Prostate gland (tissue), 2 donors: ENCODE measurements at regions not wholly inside any gene's neighbourhood (a gene's known extent, or its start where the extent isn't known, plus 50 kb on each side); places are given as distances from the start of the nearest gene placed in this dataset.

Experiments
- DNase-seq: peaks from one replicate; pipeline ENCODE4 v3.0.0-alpha.2; 2019; ENCODE audit warnings: low spot score
- H3K27ac ChIP-seq, 2 donors: fragments of 200-600 bp; sonication (generic); 2 replicates each; pipeline ENCODE4 v1.5.1; 2017 to 2019
- H3K27me3 ChIP-seq: fragments of 200-600 bp; sonication (generic); replicated peaks from 2 replicates; pipeline ENCODE4 v1.5.1; 2019; ENCODE audit not compliant: insufficient read depth
- H3K36me3 ChIP-seq, 2 donors: fragments of 200-600 bp; sonication (generic); 1 replicate in 1 of 2; 2 replicates in 1 of 2; pipeline versions ENCODE4 v1.5.1 to v1.8.1; 2017 to 2019
- H3K4me1 ChIP-seq: fragments of 200-600 bp; sonication (generic); replicated peaks from 2 replicates; pipeline ENCODE4 v1.5.1; 2019
- H3K4me3 ChIP-seq, 2 donors: fragments of 200-600 bp; sonication (generic); 2 replicates each; pipeline ENCODE4 v1.5.1; 2017 to 2019
- H3K9me3 ChIP-seq: fragments of 200-600 bp; sonication (generic); 2 replicates; pipeline ENCODE4 v1.5.1; 2017
- POLR2A ChIP-seq: fragments of 450-650 bp; IDR thresholded peaks from one replicate; pipeline ENCODE4 v1.6.1; 2016; ENCODE audit warnings: antibody characterized with exemption, mild to moderate bottlenecking
- POLR2AphosphoS5 ChIP-seq: sonication (generic); formaldehyde crosslinking; IDR thresholded peaks from one replicate; pipeline ENCODE4 v1.6.1; 2017; ENCODE audit warnings: antibody characterized with exemption
- WGBS: methylation state at CpG from one replicate; pipeline ENCODE4 v1.1.5; 2018; 5-methylcytosine and 5-hydroxymethylcytosine counted together
- intact Hi-C: fragments of 100-400 bp; cut with DNase I; formaldehyde crosslinking; loops from one replicate; pipeline ENCODE4 v1.14.2; 2022
- TF ChIP-seq, protein P1 (sequence below), 4 experiments: fragments of 200-600 bp in 2 of 4; fragments of 450-650 bp in 2 of 4; sonication (generic) in 2 of 4; IDR thresholded peaks; 1 replicate in 3 of 4; 2 replicates in 1 of 4; pipeline ENCODE4 v1.5.1; 2016 to 2019; ENCODE audit warnings: antibody characterized with exemption in 4 of 4, mild to moderate bottlenecking in 2 of 4, moderate library complexity in 2 of 4

DNA sequence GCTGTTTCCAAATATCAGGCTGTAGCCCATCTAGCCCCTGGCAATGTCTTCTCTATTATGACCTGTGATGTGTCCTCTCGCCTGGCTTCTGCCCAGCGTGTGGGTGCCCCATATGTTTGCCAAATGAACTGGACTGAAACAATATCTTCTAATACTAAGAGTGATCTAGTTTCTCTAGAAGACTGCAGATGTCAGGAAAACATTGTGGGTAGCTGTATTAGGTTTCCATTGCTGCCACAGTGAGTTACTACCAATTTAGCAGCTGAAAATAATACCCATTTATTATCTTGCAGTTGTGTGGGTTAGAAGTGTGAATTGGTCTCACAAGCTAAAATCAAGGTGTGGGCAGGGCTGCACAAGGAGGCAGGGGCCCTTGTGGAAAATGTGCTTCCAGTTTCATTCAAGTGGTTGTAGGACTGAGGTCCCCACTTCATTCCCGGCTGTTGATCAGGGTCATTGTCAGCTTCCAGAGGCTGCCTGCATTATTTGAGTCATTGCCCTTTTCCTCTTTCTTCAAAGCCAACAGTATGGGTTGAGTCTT is 202.8 kb upstream of the BMPER start:
- Histone ChIP-seq H3K9me3 (no peaks in the 10 kb centered on the region), H3K27ac (no peak overlapping the region), H3K4me1 (no peaks in the 10 kb centered on the region), H3K4me3 (no peak overlapping the region), H3K27me3 (no peaks in the 10 kb centered on the region), H3K36me3 (no peaks in the 10 kb centered on the region)
- TF ChIP-seq POLR2AphosphoS5 (no peak), POLR2A (no peak)
- TF ChIP-seq, protein P1, sequence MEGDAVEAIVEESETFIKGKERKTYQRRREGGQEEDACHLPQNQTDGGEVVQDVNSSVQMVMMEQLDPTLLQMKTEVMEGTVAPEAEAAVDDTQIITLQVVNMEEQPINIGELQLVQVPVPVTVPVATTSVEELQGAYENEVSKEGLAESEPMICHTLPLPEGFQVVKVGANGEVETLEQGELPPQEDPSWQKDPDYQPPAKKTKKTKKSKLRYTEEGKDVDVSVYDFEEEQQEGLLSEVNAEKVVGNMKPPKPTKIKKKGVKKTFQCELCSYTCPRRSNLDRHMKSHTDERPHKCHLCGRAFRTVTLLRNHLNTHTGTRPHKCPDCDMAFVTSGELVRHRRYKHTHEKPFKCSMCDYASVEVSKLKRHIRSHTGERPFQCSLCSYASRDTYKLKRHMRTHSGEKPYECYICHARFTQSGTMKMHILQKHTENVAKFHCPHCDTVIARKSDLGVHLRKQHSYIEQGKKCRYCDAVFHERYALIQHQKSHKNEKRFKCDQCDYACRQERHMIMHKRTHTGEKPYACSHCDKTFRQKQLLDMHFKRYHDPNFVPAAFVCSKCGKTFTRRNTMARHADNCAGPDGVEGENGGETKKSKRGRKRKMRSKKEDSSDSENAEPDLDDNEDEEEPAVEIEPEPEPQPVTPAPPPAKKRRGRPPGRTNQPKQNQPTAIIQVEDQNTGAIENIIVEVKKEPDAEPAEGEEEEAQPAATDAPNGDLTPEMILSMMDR (IDR thresholded peaks at IDR 0.05), result no peak
- no peak for DNase-seq
- intact Hi-C loops, result no loop called here
- WGBS, result 93% methylated on average over 3 of the region's 3 CpGs

DNA sequence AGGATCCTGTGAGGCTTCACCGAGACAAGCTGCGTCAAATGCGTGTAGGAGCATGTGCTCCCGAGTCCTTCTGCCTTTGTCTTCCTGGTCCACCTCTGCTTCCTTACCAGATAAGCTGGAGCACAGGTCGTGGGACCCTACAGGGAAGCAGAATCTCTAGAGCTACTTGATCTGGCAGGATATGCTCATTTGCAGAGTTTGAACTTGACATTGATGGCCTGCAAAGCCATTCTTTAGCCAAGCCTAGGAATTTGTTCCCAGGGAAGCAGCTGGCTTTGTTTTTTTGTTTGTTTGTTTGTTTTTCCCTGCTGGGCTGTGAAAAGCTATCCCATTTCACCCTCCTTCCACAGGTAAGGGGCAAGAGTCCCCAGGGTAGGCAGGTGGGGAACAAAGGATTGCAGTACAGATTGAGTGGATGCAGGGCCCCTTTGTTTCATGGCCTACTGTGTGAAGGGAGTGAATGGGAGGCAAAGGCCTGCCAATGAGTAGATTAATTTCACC is 200.0 kb upstream of the BMPER start:
- H3K36me3 ChIP-seq, result no peaks in the 10 kb centered on the region
- H3K4me1 ChIP-seq, result no peaks in the 10 kb centered on the region
- no peaks in the 10 kb centered on the region for H3K27me3 ChIP-seq
- no peak overlapping the region for H3K27ac ChIP-seq
- TF ChIP-seq POLR2A, result no peak
- TF ChIP-seq, protein P1 (IDR thresholded peaks at IDR 0.05), result no peak
- TF ChIP-seq POLR2AphosphoS5, result no peak
- no peak overlapping the region for H3K4me3 ChIP-seq
- intact Hi-C loops, result no loop called here
- no peaks in the 10 kb centered on the region for H3K9me3 ChIP-seq
- 97% methylated on average over 5 of the region's 5 CpGs for WGBS
- DNase-seq, result no peak

DNA sequence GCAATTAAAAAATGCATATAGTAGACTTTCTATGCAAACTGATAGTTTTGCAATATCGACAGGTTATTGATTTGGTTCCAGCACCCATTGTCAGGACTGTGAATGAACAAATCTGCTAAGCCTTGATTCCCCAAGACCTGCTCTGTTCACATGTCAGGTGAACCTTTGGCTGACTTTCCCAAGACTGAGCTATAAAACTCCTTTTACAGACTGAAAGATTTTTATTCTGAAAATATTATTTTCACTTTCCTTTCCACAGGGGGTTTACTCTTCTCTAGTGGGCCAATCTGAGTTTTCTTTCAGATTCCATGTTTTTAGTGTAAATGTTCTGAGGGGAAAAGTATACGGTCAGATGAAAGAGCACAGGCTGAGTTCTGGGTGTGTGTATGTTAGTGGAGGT is 199.2 kb upstream of the BMPER start:
- no peaks in the 10 kb centered on the region for H3K4me1 ChIP-seq
- no peak overlapping the region for H3K27ac ChIP-seq
- no peak for DNase-seq
- intact Hi-C loops, result no loop called here
- no peaks in the 10 kb centered on the region for H3K27me3 ChIP-seq
- TF ChIP-seq, protein P1 (IDR thresholded peaks at IDR 0.05), result no peak
- no peak for TF ChIP-seq POLR2A
- no peak for TF ChIP-seq POLR2AphosphoS5
- WGBS, result 68% methylated on average over 2 of the region's 2 CpGs
- H3K36me3 ChIP-seq, result no peaks in the 10 kb centered on the region
- H3K4me3 ChIP-seq, result no peak overlapping the region
- no peaks in the 10 kb centered on the region for H3K9me3 ChIP-seq

DNA sequence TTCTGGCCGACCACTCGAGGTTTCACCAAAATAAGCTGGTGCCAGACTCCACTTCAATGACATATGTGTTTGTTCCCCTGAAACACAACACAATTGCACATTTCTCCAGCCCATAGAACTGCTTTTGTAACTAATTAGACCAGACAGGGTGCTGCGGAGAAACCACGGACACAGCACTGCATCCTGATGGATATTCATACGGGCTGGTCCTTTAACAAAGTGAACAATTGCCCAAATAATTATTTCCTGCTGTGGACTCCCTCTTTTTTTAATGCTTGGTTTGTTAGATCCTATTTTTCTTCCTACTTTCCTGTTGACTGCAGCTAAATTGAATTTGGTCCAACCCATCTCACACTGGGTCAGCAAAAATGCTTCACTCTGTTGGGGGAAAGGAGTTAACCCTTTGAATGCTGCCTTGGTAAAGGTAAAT is 198.6 kb upstream of the BMPER start:
- WGBS, result 81% methylated on average over 5 of the region's 5 CpGs
- Histone ChIP-seq H3K9me3 (no peaks in the 10 kb centered on the region), H3K4me3 (no peak overlapping the region)

DNA sequence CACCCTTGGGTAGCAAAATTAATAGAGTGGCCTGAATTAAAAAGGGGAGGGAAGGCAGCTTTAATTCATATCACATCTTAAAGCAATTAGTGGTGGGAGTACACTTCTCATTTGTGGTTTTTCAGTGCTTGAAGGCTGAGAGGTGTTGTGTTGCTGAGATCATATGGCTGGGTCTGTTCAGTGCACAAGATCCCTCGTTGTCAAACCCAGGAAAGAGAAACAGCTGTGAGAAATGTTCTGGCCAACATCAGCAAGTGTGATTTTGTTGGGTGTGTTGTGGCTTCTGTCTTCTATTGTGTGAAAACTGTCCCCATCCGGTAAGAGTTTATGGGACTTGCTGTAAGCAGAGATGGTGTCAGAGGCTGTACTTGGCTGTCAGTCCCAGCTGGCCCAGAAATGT is 197.9 kb upstream of the BMPER start:
- TF ChIP-seq POLR2AphosphoS5, result no peak
- H3K27me3 ChIP-seq, result no peaks in the 10 kb centered on the region
- H3K9me3 ChIP-seq, result no peaks in the 10 kb centered on the region
- H3K4me3 ChIP-seq, result no peak overlapping the region
- 19% methylated on average over 2 of the region's 2 CpGs for WGBS
- no peak for DNase-seq
- H3K4me1 ChIP-seq, result no peaks in the 10 kb centered on the region
- intact Hi-C loops, result no loop called here
- H3K36me3 ChIP-seq, result no peaks in the 10 kb centered on the region
- H3K27ac ChIP-seq, result no peak overlapping the region

More for the DNA sequence above, 198.6 kb upstream of the BMPER start:
- intact Hi-C loops, result no loop called here
- no peaks in the 10 kb centered on the region for H3K27me3 ChIP-seq
- DNase-seq, result no peak
- H3K27ac ChIP-seq, result no peak overlapping the region
- no peak for TF ChIP-seq POLR2AphosphoS5
- no peak for TF ChIP-seq POLR2A
- TF ChIP-seq, protein P1 (IDR thresholded peaks at IDR 0.05), result no peak
- H3K36me3 ChIP-seq, result no peaks in the 10 kb centered on the region
- no peaks in the 10 kb centered on the region for H3K4me1 ChIP-seq
